ENCODE measurements at regions not wholly inside any gene's neighbourhood (a gene's known extent, or its start where the extent isn't known, plus 50 kb on each side); places are given as distances from the start of the nearest gene placed in this dataset.

GRCh38 chr1:67589519-67590233 lies 95.3 kb upstream of the GADD45A start:
- TF ChIP-seq POLR2AphosphoS5 (IDR thresholded peaks at IDR 0.05) (no peak), CTCF (IDR thresholded peaks at IDR 0.05) (no peak), POLR2A (IDR thresholded peaks at IDR 0.05) (no peak), EP300 (IDR thresholded peaks at IDR 0.05; ENCODE audit: low read depth) (no peak)

Data from transverse colon (tissue), 4 donors.